NCI-H146 treated with DMSO at 0.1 percent for 48 hours (cell line): ENCODE measurements at regions not wholly inside any gene's neighbourhood (a gene's known extent, or its start where the extent isn't known, plus 50 kb on each side); places are given as distances from the start of the nearest gene placed in this dataset.

Experiments used
- DNase-seq: peaks from one replicate; lab custom pipeline; 2025; ENCODE audit not compliant: unreplicated experiment; lab: John Stamatoyannopoulos, UW

GRCh38 chr9:14467675-14468374 lies 153.9 kb upstream of the NFIB start:
- no peak for DNase-seq

GRCh38 chr9:14466828-14467227 lies 152.9 kb upstream of the NFIB start:
- DNase-seq: no peak

- DNase-seq: peak; percentile 10
These were observed 152.5 kb upstream of the NFIB start for GRCh38 chr9:14466429-14466818.

GRCh38 chr9:14462950-14463349 lies 149.0 kb upstream of the NFIB start:
- no peak for DNase-seq

- no peak for DNase-seq
These were observed 141.3 kb upstream of the NFIB start for GRCh38 chr9:14455243-14455642.

GRCh38 chr9:14453286-14453685 lies 139.3 kb upstream of the NFIB start:
- DNase-seq: no peak

- DNase-seq: no peak
These were observed 138.6 kb upstream of the NFIB start for GRCh38 chr9:14452539-14452938.

GRCh38 chr9:14451949-14452348 lies 138.0 kb upstream of the NFIB start:
- DNase-seq: no peak

GRCh38 chr9:14447103-14447502 lies 133.2 kb upstream of the NFIB start:
- DNase-seq: no peak

- DNase-seq: no peak
These were observed 132.0 kb upstream of the NFIB start for GRCh38 chr9:14445946-14446345.

GRCh38 chr9:14442956-14443355 lies 129.0 kb upstream of the NFIB start:
- DNase-seq: no peak

GRCh38 chr9:14441976-14442651 lies 128.2 kb upstream of the NFIB start:
- DNase-seq: no peak

GRCh38 chr9:14441115-14441514 lies 127.2 kb upstream of the NFIB start:
- no peak for DNase-seq

GRCh38 chr9:14440062-14440461 lies 126.1 kb upstream of the NFIB start:
- DNase-seq: no peak

- DNase-seq: no peak
These were observed 125.6 kb upstream of the NFIB start for GRCh38 chr9:14439555-14439954.

GRCh38 chr9:14438232-14439021 lies 124.5 kb upstream of the NFIB start:
- no peak for DNase-seq

GRCh38 chr9:14437354-14438231 lies 123.7 kb upstream of the NFIB start:
- peak; percentile 67 for DNase-seq

GRCh38 chr9:14435871-14436270 lies 121.9 kb upstream of the NFIB start:
- DNase-seq: no peak

- DNase-seq: no peak
These were observed 121.2 kb upstream of the NFIB start for GRCh38 chr9:14434971-14435718.

GRCh38 chr9:14434158-14434504 lies 120.2 kb upstream of the NFIB start:
- no peak for DNase-seq
